BLaER1 (cell line): ENCODE measurements at regions not wholly inside any gene's neighbourhood (a gene's known extent, or its start where the extent isn't known, plus 50 kb on each side); places are given as distances from the start of the nearest gene placed in this dataset.

Experiments used
- H3K27ac ChIP-seq: shearing (Covaris generic); formaldehyde crosslinking; 2 replicates; pipeline ENCODE4 v1.8.1; 2022
- H3K27me3 ChIP-seq: shearing (Covaris generic); formaldehyde crosslinking; 2 replicates; pipeline ENCODE4 v1.8.1; 2022
- H3K36me3 ChIP-seq: shearing (Covaris generic); formaldehyde crosslinking; 2 replicates; pipeline ENCODE4 v1.8.1; 2022
- H3K4me1 ChIP-seq: shearing (Covaris generic); formaldehyde crosslinking; 2 replicates; pipeline ENCODE4 v1.8.1; 2022
- H3K4me2 ChIP-seq: shearing (Covaris generic); formaldehyde crosslinking; 2 replicates; pipeline ENCODE4 v1.8.1; 2022
- H3K4me3 ChIP-seq: shearing (Covaris generic); formaldehyde crosslinking; 2 replicates; pipeline ENCODE4 v1.8.1; 2022
- H3K9ac ChIP-seq: shearing (Covaris generic); formaldehyde crosslinking; 2 replicates; pipeline ENCODE4 v1.8.1; 2022
- H3K9me3 ChIP-seq: shearing (Covaris generic); formaldehyde crosslinking; 2 replicates; pipeline ENCODE4 v1.8.1; 2022
- H4K20me1 ChIP-seq: shearing (Covaris generic); formaldehyde crosslinking; 2 replicates; pipeline ENCODE4 v1.8.1; 2022
- Cebpa-rat ChIP-seq: shearing (Covaris generic); IDR thresholded peaks from 2 replicates; pipeline ENCODE4 v1.8.1; 2022

DNA sequence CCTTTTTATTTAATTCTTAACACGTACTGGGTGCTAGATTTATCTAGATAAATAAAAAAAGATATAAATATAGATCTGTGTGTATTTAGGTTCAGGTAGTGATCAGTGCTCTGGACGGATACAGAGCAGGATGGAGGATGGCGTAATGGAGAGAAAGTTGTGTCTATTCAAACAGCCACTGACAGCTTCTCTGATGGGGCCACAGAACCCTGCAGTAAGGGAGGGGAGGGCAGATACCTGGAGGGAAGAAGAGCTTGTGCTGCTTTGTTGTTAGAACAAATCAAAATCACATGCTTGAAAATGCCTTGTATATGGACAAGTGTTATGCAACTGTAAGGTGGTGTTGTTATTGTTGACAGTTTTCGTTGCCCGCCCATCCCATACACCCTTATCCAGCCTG, 170.2 kb downstream of the UTP18 start:
- no peaks in the 10 kb centered on the region for H4K20me1 ChIP-seq
- no peaks in the 10 kb centered on the region for H3K9me3 ChIP-seq
- H3K27me3 ChIP-seq: no peaks in the 10 kb centered on the region
- H3K4me2 ChIP-seq: no peak overlapping the region
- H3K9ac ChIP-seq: no peak overlapping the region
- no peak overlapping the region for H3K4me3 ChIP-seq
- H3K4me1 ChIP-seq: peaks cover 20% of the 10 kb centered on the region
- no peaks in the 10 kb centered on the region for H3K36me3 ChIP-seq
- no peak for TF ChIP-seq Cebpa-rat
- H3K27ac ChIP-seq: no peak overlapping the region

DNA sequence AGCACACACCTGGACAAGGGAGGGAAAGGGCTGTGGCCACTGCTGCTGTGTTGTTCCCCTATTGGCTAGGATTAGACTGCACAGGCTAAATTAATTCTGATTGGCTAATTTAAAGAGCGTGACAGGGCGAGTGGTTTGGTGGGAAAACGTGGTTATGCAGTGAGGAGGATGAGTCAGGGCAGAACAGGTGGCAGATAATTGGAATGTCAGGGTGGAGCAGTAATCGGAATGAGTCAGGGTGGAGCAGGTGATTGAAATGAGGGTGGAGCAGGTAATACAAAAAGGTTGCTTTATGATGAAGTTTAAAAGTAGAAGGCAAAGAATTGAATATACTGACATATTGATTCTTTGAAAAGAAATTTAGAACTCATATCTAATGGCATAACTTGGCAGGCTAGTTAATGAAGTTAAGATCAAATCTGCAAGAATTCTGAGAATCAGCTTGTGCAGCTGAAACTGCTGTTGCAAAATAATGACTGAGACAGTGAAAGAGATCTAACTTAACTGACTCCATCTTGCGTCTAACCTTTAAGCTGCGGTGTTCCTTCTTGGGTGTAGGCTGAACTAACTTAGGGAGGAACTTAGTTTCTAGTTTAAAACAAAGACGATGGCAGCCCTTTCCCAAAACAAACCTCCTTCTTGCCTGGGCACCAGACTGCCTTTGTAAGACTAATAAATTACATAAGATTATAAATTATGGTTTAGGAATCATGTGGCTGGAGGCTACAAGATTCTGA, 174.3 kb downstream of the UTP18 start:
- Histone ChIP-seq H3K4me2 (no peak overlapping the region), H3K27me3 (no peaks in the 10 kb centered on the region), H3K4me3 (no peak overlapping the region), H3K36me3 (no peaks in the 10 kb centered on the region), H3K9me3 (peaks cover 30% of the 10 kb centered on the region), H3K4me1 (peaks cover 11% of the 10 kb centered on the region), H4K20me1 (no peaks in the 10 kb centered on the region), H3K27ac (no peak overlapping the region), H3K9ac (no peak overlapping the region)
- TF ChIP-seq Cebpa-rat: no peak

DNA sequence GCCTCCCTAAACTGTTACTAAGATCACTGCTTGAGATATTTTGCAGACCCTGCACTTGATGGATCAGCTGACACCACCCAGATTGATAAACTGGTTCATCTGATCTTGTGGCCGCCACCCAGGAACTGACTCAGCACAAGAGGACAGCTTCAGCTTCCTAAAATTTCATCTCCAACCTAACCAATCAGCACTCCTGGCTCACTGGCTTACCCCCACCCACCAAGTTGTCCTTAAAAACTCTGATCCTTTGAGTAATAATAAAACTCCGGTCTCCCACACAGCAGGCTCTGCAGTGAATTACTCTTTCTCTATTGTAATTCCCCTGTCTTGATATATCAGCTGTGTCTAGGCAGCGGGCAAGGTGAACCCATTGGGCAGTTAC, 174.8 kb downstream of the UTP18 start:
- TF ChIP-seq Cebpa-rat: no peak
- H3K4me1 ChIP-seq: peaks cover 16% of the 10 kb centered on the region
- no peaks in the 10 kb centered on the region for H3K36me3 ChIP-seq
- H3K27me3 ChIP-seq: no peaks in the 10 kb centered on the region
- no peak overlapping the region for H3K4me2 ChIP-seq
- H3K4me3 ChIP-seq: no peak overlapping the region
- H4K20me1 ChIP-seq: no peaks in the 10 kb centered on the region
- H3K9me3 ChIP-seq: peaks cover 35% of the 10 kb centered on the region
- H3K9ac ChIP-seq: no peak overlapping the region
- no peak overlapping the region for H3K27ac ChIP-seq

DNA sequence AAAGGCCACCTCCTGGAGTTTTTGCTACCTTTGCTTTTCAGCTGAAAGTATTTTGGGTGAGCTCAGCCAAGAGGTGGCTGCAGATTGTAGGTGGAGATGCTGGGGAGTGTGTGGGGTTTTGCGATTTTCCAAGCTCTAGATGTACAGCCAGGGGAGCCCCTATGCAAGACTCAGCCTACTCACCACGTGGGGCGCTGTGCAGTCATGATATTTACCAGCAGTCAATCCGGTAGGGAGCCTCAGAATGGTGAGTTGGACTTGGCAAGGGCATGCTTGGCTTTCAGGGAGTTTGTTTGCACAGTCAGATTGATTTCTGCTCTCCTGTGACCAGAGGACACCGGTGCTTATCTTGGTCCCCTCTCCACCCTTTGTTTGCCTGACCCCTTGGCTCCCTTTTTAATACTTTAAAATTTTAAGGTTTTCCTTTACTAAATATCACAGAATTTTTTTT, 175.3 kb downstream of the UTP18 start:
- no peaks in the 10 kb centered on the region for H4K20me1 ChIP-seq
- H3K9ac ChIP-seq: no peak overlapping the region
- peaks cover 18% of the 10 kb centered on the region for H3K4me1 ChIP-seq
- no peak for TF ChIP-seq Cebpa-rat
- H3K36me3 ChIP-seq: no peaks in the 10 kb centered on the region
- no peak overlapping the region for H3K27ac ChIP-seq
- peaks cover 40% of the 10 kb centered on the region for H3K9me3 ChIP-seq
- no peaks in the 10 kb centered on the region for H3K27me3 ChIP-seq
- no peak overlapping the region for H3K4me3 ChIP-seq
- H3K4me2 ChIP-seq: no peak overlapping the region

DNA sequence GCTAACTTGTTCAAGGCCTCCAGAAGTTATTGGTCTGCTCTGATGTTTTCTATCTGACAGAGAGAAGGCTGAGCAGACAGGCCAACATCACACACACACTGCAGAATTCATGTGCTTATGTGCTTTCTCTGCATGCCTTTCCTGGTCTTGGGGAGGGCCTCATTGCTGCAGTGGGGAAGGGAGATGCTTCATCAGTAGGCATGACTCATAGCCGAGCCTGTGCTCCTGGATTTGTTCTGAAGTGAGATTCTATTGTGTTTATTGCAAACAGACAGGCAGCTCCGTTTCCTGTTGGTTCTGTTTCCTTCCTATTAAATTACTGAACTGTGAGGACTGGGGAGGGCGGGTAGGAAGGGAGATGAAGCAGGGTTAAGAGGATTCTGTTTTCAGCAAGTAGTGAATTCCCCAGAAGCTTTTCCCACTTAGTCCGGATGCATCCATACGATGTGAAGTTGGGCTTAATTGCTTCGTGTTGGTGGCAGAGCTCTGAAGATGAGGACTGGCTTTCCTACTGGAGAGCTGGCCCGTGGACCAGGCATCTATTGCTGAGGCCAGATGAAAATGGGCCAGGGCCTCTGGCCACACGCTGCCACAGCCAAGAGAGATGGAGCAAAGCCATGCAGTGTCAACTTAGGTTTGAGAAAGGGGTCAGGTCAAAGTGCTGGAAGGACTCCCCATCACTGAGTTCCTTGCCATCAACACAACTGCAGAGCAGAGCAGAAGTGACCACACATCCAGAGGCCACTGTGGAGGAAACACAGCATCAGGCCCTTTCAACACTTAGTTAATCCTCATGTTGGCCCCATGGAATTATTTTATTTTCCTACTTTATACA, 179.3 kb downstream of the UTP18 start:
- H3K4me1 ChIP-seq: peaks cover 40% of the 10 kb centered on the region
- H3K36me3 ChIP-seq: no peaks in the 10 kb centered on the region
- no peak for TF ChIP-seq Cebpa-rat
- peaks cover 67% of the 10 kb centered on the region for H3K9me3 ChIP-seq
- 0 out of 2 replicates have a peak overlapping the region, but pooled peaks have one; percentile 27 for H3K27ac ChIP-seq
- H3K9ac ChIP-seq: no peak overlapping the region
- H3K27me3 ChIP-seq: no peaks in the 10 kb centered on the region
- H3K4me2 ChIP-seq: peak overlapping the region; percentile 61
- no peaks in the 10 kb centered on the region for H4K20me1 ChIP-seq
- no peak overlapping the region; the same call in 1 of the 2 replicates for H3K4me3 ChIP-seq

DNA sequence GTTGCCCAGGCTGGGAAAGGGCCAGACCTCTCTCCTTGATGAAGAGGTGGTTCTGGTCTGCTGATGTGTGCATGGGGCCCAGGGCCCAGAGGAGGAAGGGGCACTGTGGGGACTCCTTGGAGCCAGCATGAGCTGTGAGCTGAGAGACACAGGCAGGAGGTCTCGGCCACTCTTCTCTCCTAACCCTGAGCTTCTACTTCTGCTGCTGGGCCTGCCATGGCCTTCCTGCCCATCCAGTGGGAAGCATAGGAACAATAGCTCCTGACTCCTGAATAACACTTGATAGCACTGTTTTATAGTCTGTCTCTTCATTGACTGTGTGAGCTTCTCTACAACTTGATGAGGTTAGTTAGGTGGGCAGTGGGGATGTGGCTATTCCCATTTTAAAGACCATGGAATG, 181.1 kb downstream of the UTP18 start:
- Histone ChIP-seq H3K4me3 (no peak overlapping the region), H3K4me2 (no peak overlapping the region), H3K36me3 (no peaks in the 10 kb centered on the region), H3K4me1 (peaks cover 59% of the 10 kb centered on the region), H4K20me1 (no peaks in the 10 kb centered on the region), H3K9ac (no peak overlapping the region), H3K27ac (no peak overlapping the region), H3K27me3 (no peaks in the 10 kb centered on the region), H3K9me3 (peaks cover 65% of the 10 kb centered on the region)
- TF ChIP-seq Cebpa-rat: no peak

- Histone ChIP-seq H4K20me1 (no peaks in the 10 kb centered on the region), H3K27me3 (no peaks in the 10 kb centered on the region), H3K4me2 (peak overlapping the region; percentile 78), H3K9me3 (peaks cover 65% of the 10 kb centered on the region), H3K4me3 (no peak overlapping the region), H3K9ac (no peak overlapping the region), H3K36me3 (no peaks in the 10 kb centered on the region), H3K4me1 (peaks cover 67% of the 10 kb centered on the region), H3K27ac (0 out of 2 replicates have a peak overlapping the region, but pooled peaks have one; percentile 18)
- no peak for TF ChIP-seq Cebpa-rat
Measured at GRCh38 chr17:51442088-51442865, 181.9 kb downstream of the UTP18 start.

DNA sequence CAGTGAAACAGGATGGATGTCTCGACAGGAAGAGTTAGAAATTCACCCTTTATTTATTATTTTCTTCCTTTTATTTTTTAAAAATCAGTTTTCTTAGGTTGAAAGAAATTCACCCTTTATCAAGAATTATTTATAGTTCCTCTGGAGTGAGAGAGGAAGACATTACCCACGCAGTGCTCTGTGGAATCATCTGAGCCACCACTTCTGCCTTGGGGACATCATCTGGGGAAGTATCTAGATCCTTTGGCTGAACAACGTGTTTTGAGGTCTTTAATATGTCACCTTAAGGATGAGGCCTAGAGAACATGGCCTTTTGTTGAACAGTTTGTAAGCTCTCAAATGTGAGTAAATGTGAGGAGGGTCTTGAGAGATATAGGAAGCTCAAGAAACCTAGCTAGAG, 183.3 kb downstream of the UTP18 start:
- Histone ChIP-seq H4K20me1 (no peaks in the 10 kb centered on the region), H3K4me1 (peaks cover 71% of the 10 kb centered on the region), H3K9me3 (peaks cover 61% of the 10 kb centered on the region), H3K9ac (no peak overlapping the region), H3K4me3 (no peak overlapping the region), H3K27ac (no peak overlapping the region), H3K27me3 (no peaks in the 10 kb centered on the region), H3K36me3 (no peaks in the 10 kb centered on the region), H3K4me2 (peak overlapping the region; percentile 78)
- no peak for TF ChIP-seq Cebpa-rat

GRCh38 chr17:51445946-51446345, 185.6 kb downstream of the UTP18 start:
- peaks cover 54% of the 10 kb centered on the region for H3K4me1 ChIP-seq
- H4K20me1 ChIP-seq: no peaks in the 10 kb centered on the region
- no peak overlapping the region for H3K9ac ChIP-seq
- no peak overlapping the region for H3K4me3 ChIP-seq
- no peaks in the 10 kb centered on the region for H3K27me3 ChIP-seq
- H3K4me2 ChIP-seq: peak overlapping the region; percentile 78
- TF ChIP-seq Cebpa-rat: no peak
- H3K27ac ChIP-seq: no peak overlapping the region
- H3K9me3 ChIP-seq: peaks cover 46% of the 10 kb centered on the region
- H3K36me3 ChIP-seq: no peaks in the 10 kb centered on the region
